Thyroid gland (tissue), 4 donors: ENCODE measurements at regions not wholly inside any gene's neighbourhood (a gene's known extent, or its start where the extent isn't known, plus 50 kb on each side); places are given as distances from the start of the nearest gene placed in this dataset.

Experiments used
- CTCF ChIP-seq, 6 experiments: fragments of 200-600 bp in 3 of 6; fragments of 450-650 bp in 3 of 6; sonication (generic) in 3 of 6; IDR thresholded peaks; one replicate each; pipeline ENCODE4 v1.5.1; 2016 to 2019; ENCODE audit warnings: antibody characterized with exemption in 6 of 6, mild to moderate bottlenecking in 2 of 6, inconsistent platforms in 1 of 6, moderate library complexity in 1 of 6
- POLR2A ChIP-seq, 2 donors: fragments of 450-650 bp; IDR thresholded peaks; one replicate each; pipeline ENCODE4 v1.6.1; 2017; ENCODE audit warnings: antibody characterized with exemption in 2 of 2, mild to moderate bottlenecking in 2 of 2, moderate library complexity in 1 of 2

- no peak for TF ChIP-seq CTCF (IDR thresholded peaks at IDR 0.05)
- TF ChIP-seq POLR2A (IDR thresholded peaks at IDR 0.05) = no peak
These were observed 94.8 kb upstream of the SGIP1 start for GRCh38 chr1:66439031-66439740.
